OCI-LY7 (cell line): ENCODE measurements at regions not wholly inside any gene's neighbourhood (a gene's known extent, or its start where the extent isn't known, plus 50 kb on each side); places are given as distances from the start of the nearest gene placed in this dataset.

Experiments used
- BruUV-seq: library from RNA; stranded (reverse); fragments of 400-500 nt; replicated peaks from 2 replicates; lab custom pipeline; 2021; lab: Mats Ljungman, UMichigan
- CTCF ChIA-PET: fragments of 300-600 bp; sonication (Branson Sonifier 250); formaldehyde crosslinking; loops from one replicate; lab custom pipeline; 2022; ENCODE audit warnings: antibody characterized with exemption; ENCODE audit not compliant: unreplicated experiment; lab: Charles Lee
- POLR2A ChIA-PET: fragments of 300-600 bp; sonication (Branson Sonifier 250); formaldehyde crosslinking; loops from one replicate; lab custom pipeline; 2022; ENCODE audit warnings: antibody characterized with exemption; lab: Charles Lee
- DNase-seq: peaks from one replicate; pipeline ENCODE4 v3.0.0-alpha.2; 2015; ENCODE audit warnings: low spot score
- H2AFZ ChIP-seq: fragments of 200-600 bp; sonication (generic), shearing (Covaris generic); 2 replicates; pipeline ENCODE4 v1.6.1; 2014; ENCODE audit warnings: mild to moderate bottlenecking, antibody characterized with exemption, low read length, moderate library complexity
- H3K27ac ChIP-seq: fragments of 200-600 bp; sonication (generic); 2 replicates; pipeline ENCODE4 v1.5.1; 2014; ENCODE audit warnings: mixed run types, low read depth, mild to moderate bottlenecking, moderate library complexity, low read length, inconsistent platforms; ENCODE audit not compliant: poor library complexity, severe bottlenecking
- H3K36me3 ChIP-seq: fragments of 200-600 bp; sonication (generic); 2 replicates; pipeline ENCODE4 v1.6.1; 2014; ENCODE audit warnings: mild to moderate bottlenecking, antibody characterized with exemption, low read length, moderate library complexity, mixed read lengths; ENCODE audit not compliant: insufficient read depth
- H3K4me1 ChIP-seq: fragments of 200-600 bp; sonication (generic); 2 replicates; pipeline ENCODE4 v1.5.1; 2014; ENCODE audit warnings: mild to moderate bottlenecking, low read length; ENCODE audit not compliant: insufficient read depth, poor library complexity, severe bottlenecking
- H3K4me2 ChIP-seq: fragments of 200-600 bp; sonication (generic); 2 replicates; pipeline ENCODE4 v1.6.1; 2014; ENCODE audit warnings: mild to moderate bottlenecking, low read length
- H3K4me3 ChIP-seq: fragments of 200-600 bp; sonication (generic); 2 replicates; pipeline ENCODE4 v1.5.1; 2014; ENCODE audit warnings: mild to moderate bottlenecking, low read depth, low read length; ENCODE audit not compliant: poor library complexity, severe bottlenecking
- H3K79me2 ChIP-seq: fragments of 200-600 bp; sonication (generic); 2 replicates; pipeline ENCODE4 v1.6.1; 2016; ENCODE audit warnings: low read depth, mild to moderate bottlenecking, low read length, moderate library complexity, mixed read lengths; ENCODE audit not compliant: insufficient read depth
- H3K9me2 ChIP-seq: fragments of 200-600 bp; sonication (generic); 2 replicates; pipeline ENCODE4 v1.6.1; 2016; ENCODE audit warnings: mild to moderate bottlenecking, low read length, mixed read lengths; ENCODE audit not compliant: insufficient read depth
- H3K9me3 ChIP-seq: fragments of 200-600 bp; sonication (generic); 2 replicates; pipeline ENCODE4 v1.6.1; 2014; ENCODE audit warnings: mild to moderate bottlenecking, mixed run types, low read length, mixed read lengths
- H4K20me1 ChIP-seq: fragments of 200-600 bp; sonication (generic); 2 replicates; pipeline ENCODE4 v1.6.1; 2014; ENCODE audit warnings: mild to moderate bottlenecking, antibody characterized with exemption, low read length, moderate library complexity, mixed read lengths; ENCODE audit not compliant: insufficient read depth
- CTCF ChIP-seq: fragments of 200-600 bp; sonication (generic); conservative IDR thresholded peaks from 2 replicates; pipeline ENCODE4 v1.5.1; 2014; ENCODE audit warnings: mild to moderate bottlenecking, antibody characterized with exemption, low read length, moderate library complexity, mixed read lengths
- EZH2phosphoT487 ChIP-seq: fragments of 200-600 bp; sonication (generic); IDR thresholded peaks from 2 replicates; pipeline ENCODE4 v1.6.1; 2018; ENCODE audit warnings: low read depth, borderline replicate concordance, mild to moderate bottlenecking, mixed run types, antibody characterized with exemption, low read length, moderate library complexity, mixed read lengths
- intact Hi-C: fragments of 100-400 bp; cut with micrococcal nuclease; formaldehyde crosslinking; loops from one replicate; pipeline ENCODE4 v1.10.0; 2022; ENCODE audit not compliant: unreplicated experiment

- Histone ChIP-seq H3K9me2 (no peaks in the 10 kb centered on the region), H3K36me3 (no peaks in the 10 kb centered on the region), H3K79me2 (no peaks in the 10 kb centered on the region), H3K4me3 (no peak overlapping the region), H3K4me1 (no peaks in the 10 kb centered on the region), H3K27ac (no peak overlapping the region), H3K9me3 (no peaks in the 10 kb centered on the region), H2AFZ (no peak overlapping the region), H3K4me2 (no peak overlapping the region), H4K20me1 (no peaks in the 10 kb centered on the region)
- CTCF ChIA-PET: no interaction called here
- no peak for DNase-seq
- intact Hi-C loops: no loop called here
- no TSS peak for BruUV-seq
- POLR2A ChIA-PET: no interaction called here
- TF ChIP-seq EZH2phosphoT487 (no peak), CTCF (no peak)
These were observed 1342.2 kb downstream of the BRD1 start for GRCh38 chr22:48485149-48486133.

GRCh38 chr22:48483764-48484528, 1343.7 kb downstream of the BRD1 start:
- Histone ChIP-seq H3K79me2 (no peaks in the 10 kb centered on the region), H3K4me1 (no peaks in the 10 kb centered on the region), H3K36me3 (no peaks in the 10 kb centered on the region), H3K9me2 (no peaks in the 10 kb centered on the region), H4K20me1 (no peaks in the 10 kb centered on the region), H3K9me3 (no peaks in the 10 kb centered on the region), H2AFZ (no peak overlapping the region), H3K4me2 (no peak overlapping the region), H3K27ac (no peak overlapping the region), H3K4me3 (no peak overlapping the region)
- intact Hi-C loops: no loop called here
- ChIA-PET POLR2A (interaction anchor here (0.7 kb wide), 1 partner anchor 14 kb away, joined by 3 read pairs; no protein-coding TSS in a partner anchor), CTCF (no interaction called here)
- DNase-seq: no peak
- TF ChIP-seq CTCF (no peak), EZH2phosphoT487 (no peak)
- BruUV-seq: no TSS peak
